ENCODE measurements at regions not wholly inside any gene's neighbourhood (a gene's known extent, or its start where the extent isn't known, plus 50 kb on each side); places are given as distances from the start of the nearest gene placed in this dataset.
"Not testable (repeated sequence)": the region's sequence is repeated elsewhere in the genome, so short reads cannot be mapped to it uniquely, and the experiment has no call there.

DNA sequence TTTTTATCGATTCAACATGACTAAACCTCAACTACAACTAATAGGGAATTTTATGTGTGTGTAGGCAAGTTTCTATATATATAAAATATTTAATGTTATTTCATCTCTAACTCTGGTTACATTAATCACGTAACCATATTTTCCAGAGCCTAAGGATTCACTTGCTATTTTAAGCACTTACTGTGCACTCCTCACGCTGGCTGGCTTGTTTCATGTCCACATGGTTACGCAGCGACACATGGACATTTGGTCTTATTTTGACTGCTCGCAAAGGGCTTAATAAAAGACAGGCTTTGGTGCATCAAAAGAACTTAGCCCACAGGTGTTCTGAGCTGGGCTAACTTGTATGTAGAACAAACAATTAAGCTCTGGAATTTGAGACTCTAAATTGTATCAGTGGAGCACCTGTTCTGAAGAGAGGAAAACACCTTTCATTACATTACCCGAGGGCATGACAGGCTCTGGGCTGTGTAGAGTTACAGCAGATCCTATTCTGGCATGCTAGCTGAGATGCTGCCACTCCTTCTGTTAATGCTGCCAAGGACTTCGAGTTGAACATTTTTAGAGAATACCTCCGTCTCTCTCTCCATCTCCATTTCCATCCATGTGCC, 130.0 kb upstream of the NR2F2 start:
- no peak for DNase-seq (ENCODE audit: low spot score)
- Mint-ChIP-seq H3K9me3 (peaks cover 11% of the 10 kb centered on the region), H3K27me3 (ENCODE audit: low read depth) (no peaks in the 10 kb centered on the region), H3K36me3 (ENCODE audit: low read depth) (no peaks in the 10 kb centered on the region), H3K4me3 (no peak overlapping the region), H3K27ac (no peak overlapping the region), H3K4me1 (ENCODE audit: low read depth) (no peaks in the 10 kb centered on the region)

DNA sequence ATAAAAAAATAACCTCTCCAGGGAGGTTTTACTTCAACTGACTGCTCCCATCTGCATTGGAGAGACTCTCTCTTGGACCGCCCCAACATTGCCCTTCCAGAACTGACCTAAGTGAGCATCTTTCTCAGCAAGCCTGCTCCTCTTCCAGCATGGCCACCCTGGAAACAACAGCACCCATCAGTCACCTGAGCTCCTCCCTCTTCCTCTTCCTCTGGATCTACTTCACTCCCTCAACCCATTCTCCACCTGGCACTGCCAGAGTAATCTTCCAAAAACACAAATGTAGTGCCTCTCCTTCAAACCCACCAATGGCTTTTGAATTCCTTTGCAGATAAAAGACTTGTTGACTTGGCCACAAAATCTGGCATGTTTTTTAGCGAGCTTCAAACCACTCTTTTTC, 128.8 kb upstream of the NR2F2 start:
- no peaks in the 10 kb centered on the region for H3K4me1 Mint-ChIP-seq (ENCODE audit: low read depth)
- DNase-seq (ENCODE audit: low spot score), result no peak
- H3K4me3 Mint-ChIP-seq, result no peak overlapping the region
- H3K27me3 Mint-ChIP-seq (ENCODE audit: low read depth), result no peaks in the 10 kb centered on the region
- H3K27ac Mint-ChIP-seq, result no peak overlapping the region
- H3K36me3 Mint-ChIP-seq (ENCODE audit: low read depth), result no peaks in the 10 kb centered on the region
- H3K9me3 Mint-ChIP-seq, result peaks cover 14% of the 10 kb centered on the region

DNA sequence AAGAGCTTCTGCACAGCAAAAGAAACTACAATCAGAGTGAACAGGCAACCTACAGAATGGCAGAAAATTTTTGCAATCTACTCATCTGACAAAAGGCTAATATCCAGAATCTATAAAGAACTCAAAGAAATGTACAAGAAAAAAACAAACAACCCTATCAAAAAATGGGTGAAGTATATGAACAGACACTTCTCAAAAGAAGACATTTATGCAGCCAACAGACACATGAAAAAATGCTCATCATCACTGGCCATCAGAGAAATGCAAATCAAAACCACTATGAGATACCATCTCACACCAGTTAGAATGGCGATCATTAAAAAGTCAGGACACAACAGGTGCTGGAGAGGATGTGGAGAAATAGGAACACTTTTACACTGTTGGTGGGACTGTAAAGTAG, 124.9 kb upstream of the NR2F2 start:
- not testable (repeated sequence) for H3K27me3 Mint-ChIP-seq (ENCODE audit: low read depth); H3K36me3 Mint-ChIP-seq (ENCODE audit: low read depth); H3K27ac Mint-ChIP-seq; H3K4me1 Mint-ChIP-seq (ENCODE audit: low read depth); H3K4me3 Mint-ChIP-seq; DNase-seq (ENCODE audit: low spot score)
- H3K9me3 Mint-ChIP-seq, result peaks cover 22% of the 10 kb centered on the region

DNA sequence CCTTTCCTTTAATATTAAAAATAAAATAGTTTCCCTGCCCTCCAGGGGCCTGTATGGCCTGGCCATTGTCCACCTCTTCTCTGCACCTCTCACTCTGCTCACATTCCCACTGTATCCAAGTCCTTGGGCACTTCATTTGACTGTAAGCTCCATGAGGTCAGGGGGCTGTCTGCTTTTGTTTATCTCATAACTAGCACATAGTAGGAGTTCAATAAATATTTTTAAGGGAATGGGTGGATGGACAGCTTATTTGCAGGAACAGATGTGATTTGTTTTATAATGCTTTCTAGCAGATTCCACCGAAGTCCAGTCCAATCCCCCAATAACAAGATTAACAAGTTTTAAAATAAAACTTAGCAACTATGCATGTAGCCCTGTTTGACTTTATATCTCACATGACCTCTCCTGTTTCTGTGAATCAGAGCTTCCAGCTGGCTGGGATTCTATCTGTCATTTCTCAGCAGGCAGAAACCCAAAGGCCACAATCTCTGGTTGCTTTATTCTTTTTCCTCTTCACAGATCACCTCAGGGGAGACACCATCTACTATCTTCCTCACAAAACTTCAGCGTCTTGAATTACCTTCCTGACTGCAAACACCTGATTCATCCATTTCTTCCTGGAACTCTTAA, 123.0 kb upstream of the NR2F2 start:
- no peaks in the 10 kb centered on the region for H3K36me3 Mint-ChIP-seq (ENCODE audit: low read depth)
- peaks cover 15% of the 10 kb centered on the region for H3K9me3 Mint-ChIP-seq
- no peak overlapping the region for H3K27ac Mint-ChIP-seq
- no peak overlapping the region for H3K4me3 Mint-ChIP-seq
- no peaks in the 10 kb centered on the region for H3K4me1 Mint-ChIP-seq (ENCODE audit: low read depth)
- no peaks in the 10 kb centered on the region for H3K27me3 Mint-ChIP-seq (ENCODE audit: low read depth)
- no peak for DNase-seq (ENCODE audit: low spot score)

DNA sequence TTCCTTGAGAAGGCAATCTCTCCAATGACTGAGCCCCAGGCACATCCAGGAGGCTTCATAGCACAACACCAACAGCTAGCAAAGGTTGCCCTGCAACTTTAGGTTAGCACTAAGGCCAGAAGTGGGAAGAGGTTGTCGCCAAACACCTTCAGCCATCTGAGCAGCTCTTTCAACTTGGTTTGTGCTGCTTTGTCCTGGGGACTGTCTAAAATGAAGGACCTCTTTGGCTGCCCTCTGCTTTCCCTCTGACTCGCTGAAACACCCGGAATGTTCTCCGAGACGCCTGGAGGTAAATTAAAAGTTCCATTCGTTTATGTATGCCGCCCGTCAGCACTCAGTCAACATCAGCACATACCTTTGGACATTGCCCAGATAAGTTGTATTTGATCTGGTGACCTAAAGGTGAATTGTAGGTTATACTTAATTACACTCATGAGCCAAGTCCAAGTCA, 121.2 kb upstream of the NR2F2 start:
- peaks cover 10% of the 10 kb centered on the region for H3K9me3 Mint-ChIP-seq
- H3K4me1 Mint-ChIP-seq (ENCODE audit: low read depth), result no peaks in the 10 kb centered on the region
- no peaks in the 10 kb centered on the region for H3K27me3 Mint-ChIP-seq (ENCODE audit: low read depth)
- H3K4me3 Mint-ChIP-seq, result no peak overlapping the region
- DNase-seq (ENCODE audit: low spot score), result no peak
- H3K27ac Mint-ChIP-seq, result no peak overlapping the region
- H3K36me3 Mint-ChIP-seq (ENCODE audit: low read depth), result no peaks in the 10 kb centered on the region

DNA sequence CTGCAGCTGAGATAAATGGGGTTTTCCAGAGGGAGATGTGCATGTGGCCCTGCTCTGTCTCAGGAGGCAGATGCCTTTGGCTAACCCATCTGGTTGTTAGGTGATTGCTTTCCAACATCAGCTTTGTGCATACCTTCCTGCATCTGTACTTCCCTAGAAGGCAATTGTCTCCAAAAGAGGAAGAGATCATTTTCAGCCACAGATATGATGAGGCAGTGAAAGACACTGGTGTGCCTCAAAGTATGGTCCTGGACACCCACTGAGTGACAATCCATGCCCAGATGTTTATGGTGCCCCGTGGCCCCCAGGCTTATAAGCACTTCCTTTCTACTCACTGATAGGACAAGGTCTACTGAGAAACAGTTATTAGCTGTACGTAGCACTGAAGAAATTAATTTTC, 117.5 kb upstream of the NR2F2 start:
- Mint-ChIP-seq H3K27ac (no peak overlapping the region), H3K4me1 (ENCODE audit: low read depth) (no peaks in the 10 kb centered on the region), H3K36me3 (ENCODE audit: low read depth) (no peaks in the 10 kb centered on the region), H3K4me3 (no peak overlapping the region), H3K9me3 (peaks cover 6% of the 10 kb centered on the region), H3K27me3 (ENCODE audit: low read depth) (no peaks in the 10 kb centered on the region)
- DNase-seq (ENCODE audit: low spot score), result no peak

DNA sequence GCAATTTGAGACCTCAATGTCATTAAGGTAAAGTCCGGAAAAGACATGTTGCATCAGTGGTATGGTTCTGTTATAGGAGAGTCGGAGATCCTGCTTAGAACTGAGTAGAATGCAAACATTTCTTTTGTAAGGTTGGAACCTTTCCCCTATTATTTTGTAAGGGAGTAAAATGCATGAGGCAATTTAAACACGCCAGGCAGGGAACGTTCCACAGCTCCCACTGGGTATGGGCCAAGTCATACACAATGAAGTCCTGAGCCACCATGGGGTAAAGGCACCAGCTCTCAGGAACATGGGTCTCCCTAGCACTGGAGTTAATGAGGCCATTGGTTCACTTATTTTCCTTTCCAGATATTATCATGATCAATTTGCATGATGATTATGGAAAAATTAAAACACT, 116.6 kb upstream of the NR2F2 start:
- DNase-seq (ENCODE audit: low spot score), result no peak
- Mint-ChIP-seq H3K4me3 (no peak overlapping the region), H3K27ac (no peak overlapping the region), H3K27me3 (ENCODE audit: low read depth) (no peaks in the 10 kb centered on the region), H3K9me3 (peaks cover 6% of the 10 kb centered on the region), H3K4me1 (ENCODE audit: low read depth) (no peaks in the 10 kb centered on the region), H3K36me3 (ENCODE audit: low read depth) (no peaks in the 10 kb centered on the region)

DNA sequence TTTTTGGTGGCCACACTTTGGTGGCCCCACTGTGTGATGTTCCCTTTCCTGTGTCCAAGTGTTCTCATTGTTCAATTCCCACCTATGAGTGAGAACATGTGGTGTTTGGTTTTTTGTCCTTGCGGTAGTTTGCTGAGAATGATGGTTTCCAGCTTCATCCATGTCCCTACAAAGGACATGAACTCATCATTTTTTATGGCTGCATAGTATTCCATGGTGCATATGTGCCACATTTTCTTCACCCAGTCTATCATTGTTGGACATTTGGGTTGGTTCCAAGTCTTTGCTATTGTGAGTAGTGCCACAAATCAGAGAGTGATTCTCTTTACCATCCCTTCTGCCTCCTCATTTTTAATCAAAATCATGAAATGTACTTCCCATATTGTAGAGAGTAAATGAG, 114.0 kb upstream of the NR2F2 start:
- H3K36me3 Mint-ChIP-seq (ENCODE audit: low read depth); H3K9me3 Mint-ChIP-seq; H3K27me3 Mint-ChIP-seq (ENCODE audit: low read depth); DNase-seq (ENCODE audit: low spot score); H3K27ac Mint-ChIP-seq; H3K4me1 Mint-ChIP-seq (ENCODE audit: low read depth); H3K4me3 Mint-ChIP-seq: not testable (repeated sequence)

DNA sequence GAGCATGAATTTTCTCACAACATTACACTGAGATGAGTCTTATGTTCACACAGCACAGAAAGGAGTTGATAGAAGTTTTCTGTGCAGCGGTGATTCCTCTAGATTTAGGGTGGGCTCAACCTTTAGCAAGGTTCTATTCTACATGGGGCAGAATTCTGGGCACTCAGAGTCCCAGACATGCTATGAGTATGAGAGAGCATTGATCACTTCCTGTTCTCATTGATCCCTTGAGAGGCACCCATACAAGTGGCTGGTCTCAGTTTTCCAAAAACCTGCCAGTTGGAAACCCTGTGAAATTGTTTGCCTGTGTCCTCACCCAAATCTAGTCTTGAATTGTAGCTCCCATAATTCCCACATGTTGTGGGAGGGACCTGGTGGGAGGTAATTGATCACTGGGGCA, 112.5 kb upstream of the NR2F2 start:
- Mint-ChIP-seq H3K4me3 (no peak overlapping the region), H3K27ac (no peak overlapping the region), H3K9me3 (peaks cover 6% of the 10 kb centered on the region), H3K27me3 (ENCODE audit: low read depth) (no peaks in the 10 kb centered on the region), H3K36me3 (ENCODE audit: low read depth) (no peaks in the 10 kb centered on the region), H3K4me1 (ENCODE audit: low read depth) (no peaks in the 10 kb centered on the region)
- DNase-seq (ENCODE audit: low spot score), result no peak

DNA sequence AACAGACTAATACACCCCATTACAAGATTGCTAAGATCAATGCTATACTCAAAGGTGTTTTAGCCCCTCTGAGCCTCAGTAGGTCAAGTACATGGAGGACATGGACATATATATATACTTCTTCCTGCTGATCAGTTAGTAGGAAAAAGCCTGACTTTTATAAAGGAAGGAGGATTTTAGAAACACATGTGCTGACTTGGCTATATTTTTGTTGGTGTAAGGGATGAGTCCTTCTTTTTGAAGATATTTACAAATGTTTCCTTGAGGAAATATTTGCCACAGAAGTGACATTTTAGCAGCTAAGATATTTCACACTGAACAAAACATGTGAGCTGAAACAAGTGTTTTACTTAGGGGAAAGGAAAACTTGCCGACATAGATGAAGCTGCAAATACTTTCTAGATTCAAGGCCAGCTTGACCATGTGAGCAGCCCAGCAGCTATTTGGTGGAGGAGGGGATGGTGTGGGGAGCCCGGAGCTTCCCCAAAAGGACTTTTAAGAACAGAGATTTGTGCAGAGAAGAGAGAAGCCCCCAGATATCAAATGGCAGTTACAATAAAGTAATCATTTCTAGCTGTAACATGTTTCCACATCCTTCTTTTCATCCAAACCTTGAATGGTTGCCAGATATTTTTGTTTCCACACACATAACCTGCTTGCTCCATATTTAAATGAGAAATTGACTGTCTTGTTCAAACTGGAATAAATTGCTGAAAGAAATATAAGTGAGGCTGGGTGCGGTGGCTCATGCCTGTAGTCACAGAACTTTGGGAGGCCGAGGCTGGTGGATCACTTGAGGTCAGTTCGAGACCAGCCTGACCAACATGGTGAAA, 111.7 kb upstream of the NR2F2 start:
- no peaks in the 10 kb centered on the region for H3K36me3 Mint-ChIP-seq (ENCODE audit: low read depth)
- no peaks in the 10 kb centered on the region for H3K4me1 Mint-ChIP-seq (ENCODE audit: low read depth)
- no peaks in the 10 kb centered on the region for H3K27me3 Mint-ChIP-seq (ENCODE audit: low read depth)
- no peak for DNase-seq (ENCODE audit: low spot score)
- H3K4me3 Mint-ChIP-seq, result no peak overlapping the region
- peaks cover 6% of the 10 kb centered on the region for H3K9me3 Mint-ChIP-seq
- no peak overlapping the region for H3K27ac Mint-ChIP-seq

DNA sequence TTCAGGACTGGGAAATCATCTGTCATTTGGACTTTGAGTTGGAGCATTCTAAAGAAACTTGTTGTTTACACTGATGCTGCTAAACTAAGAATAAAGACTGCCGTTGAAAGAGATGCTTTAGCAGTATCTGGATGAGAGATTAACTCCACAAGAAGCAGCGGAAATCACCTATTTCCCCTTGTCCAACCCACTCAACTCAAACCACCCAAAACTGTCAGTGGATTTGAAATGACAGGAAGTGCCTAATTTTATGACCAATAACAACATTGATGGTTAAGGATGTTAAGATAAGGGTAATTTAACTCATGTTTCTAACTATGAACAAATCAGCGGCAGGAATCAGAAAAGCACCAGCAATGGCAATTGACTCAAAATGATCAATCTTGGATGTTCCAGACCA, 110.8 kb upstream of the NR2F2 start:
- no peak overlapping the region for H3K27ac Mint-ChIP-seq
- H3K4me3 Mint-ChIP-seq, result no peak overlapping the region
- peaks cover 6% of the 10 kb centered on the region for H3K9me3 Mint-ChIP-seq
- no peaks in the 10 kb centered on the region for H3K27me3 Mint-ChIP-seq (ENCODE audit: low read depth)
- H3K36me3 Mint-ChIP-seq (ENCODE audit: low read depth), result no peaks in the 10 kb centered on the region
- DNase-seq (ENCODE audit: low spot score), result no peak
- H3K4me1 Mint-ChIP-seq (ENCODE audit: low read depth), result no peaks in the 10 kb centered on the region

DNA sequence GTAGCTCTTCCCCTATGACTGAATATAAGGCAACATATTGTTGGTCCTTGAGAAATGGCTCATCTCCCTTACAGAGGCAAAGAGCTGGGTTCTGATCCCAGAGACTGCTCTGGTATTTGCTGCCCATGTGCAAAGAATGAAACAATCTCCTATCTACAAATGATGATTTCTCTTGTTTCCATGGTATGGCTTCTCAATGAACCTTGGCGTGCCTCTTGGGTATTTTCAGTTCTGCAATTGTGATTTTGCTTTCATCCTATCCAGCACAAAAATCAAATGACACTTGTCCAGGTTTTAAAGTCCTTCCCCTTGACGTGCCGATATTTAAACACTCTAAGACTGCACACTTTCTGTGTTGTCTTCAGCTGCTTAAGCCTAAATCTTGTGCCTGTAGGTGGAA, 109.8 kb upstream of the NR2F2 start:
- Mint-ChIP-seq H3K4me1 (ENCODE audit: low read depth) (no peaks in the 10 kb centered on the region), H3K9me3 (peaks cover 6% of the 10 kb centered on the region), H3K27ac (no peak overlapping the region), H3K36me3 (ENCODE audit: low read depth) (no peaks in the 10 kb centered on the region), H3K4me3 (no peak overlapping the region), H3K27me3 (ENCODE audit: low read depth) (no peaks in the 10 kb centered on the region)
- no peak for DNase-seq (ENCODE audit: low spot score)

DNA sequence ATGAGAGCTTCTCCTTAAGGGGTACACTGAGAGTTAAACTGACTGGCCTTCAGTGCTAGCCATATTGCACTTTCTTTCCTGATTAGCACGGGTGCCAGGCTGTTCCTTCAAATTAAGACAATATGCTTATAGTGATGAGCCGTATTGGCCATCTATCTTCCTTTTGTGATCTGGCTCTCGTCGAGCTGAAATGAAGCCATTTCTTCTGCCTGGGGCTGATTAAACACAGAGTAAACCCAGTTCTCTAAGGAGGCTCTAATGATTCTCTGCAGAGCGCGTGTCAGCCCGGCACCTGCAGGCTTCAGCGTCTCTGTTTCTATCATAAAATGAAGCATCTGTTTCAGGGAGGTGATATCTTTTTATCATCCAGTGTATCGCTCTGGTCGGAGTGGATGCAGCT, 107.5 kb upstream of the NR2F2 start:
- Mint-ChIP-seq H3K4me1 (ENCODE audit: low read depth) (no peaks in the 10 kb centered on the region), H3K27me3 (ENCODE audit: low read depth) (no peaks in the 10 kb centered on the region), H3K36me3 (ENCODE audit: low read depth) (no peaks in the 10 kb centered on the region), H3K27ac (no peak overlapping the region), H3K9me3 (no peaks in the 10 kb centered on the region), H3K4me3 (no peak overlapping the region)
- DNase-seq (ENCODE audit: low spot score), result no peak

DNA sequence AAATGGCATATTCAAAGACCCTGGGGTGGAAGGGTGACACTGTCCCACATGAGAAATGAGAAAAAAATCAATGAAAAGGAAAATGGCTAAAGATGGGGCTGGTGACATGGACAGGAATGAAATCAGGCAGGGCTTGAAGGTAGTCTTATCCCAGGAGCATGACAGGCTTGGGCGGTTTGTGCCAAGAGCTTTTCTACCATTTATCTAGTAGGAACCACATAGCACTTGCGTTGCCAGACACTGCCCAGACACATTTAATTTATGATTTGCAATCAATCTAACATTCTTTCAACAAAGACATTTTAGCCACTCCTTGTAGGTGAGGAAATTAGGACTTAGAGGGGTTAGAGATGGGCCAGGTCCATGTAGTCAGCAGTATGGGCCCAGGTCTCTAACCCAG, 106.6 kb upstream of the NR2F2 start:
- no peaks in the 10 kb centered on the region for H3K27me3 Mint-ChIP-seq (ENCODE audit: low read depth)
- H3K36me3 Mint-ChIP-seq (ENCODE audit: low read depth), result no peaks in the 10 kb centered on the region
- no peaks in the 10 kb centered on the region for H3K9me3 Mint-ChIP-seq
- H3K4me3 Mint-ChIP-seq, result no peak overlapping the region
- no peak overlapping the region for H3K27ac Mint-ChIP-seq
- H3K4me1 Mint-ChIP-seq (ENCODE audit: low read depth), result no peaks in the 10 kb centered on the region
- no peak for DNase-seq (ENCODE audit: low spot score)
